ENCODE measurements at regions not wholly inside any gene's neighbourhood (a gene's known extent, or its start where the extent isn't known, plus 50 kb on each side); places are given as distances from the start of the nearest gene placed in this dataset.

- DNase-seq (ENCODE audit: low read depth): no peak
These were observed 53.9 kb upstream of the GALNTL6 start for GRCh38 chr4:171759274-171759673.

- no peak for DNase-seq (ENCODE audit: low read depth)
These were observed 61.7 kb upstream of the GALNTL6 start for GRCh38 chr4:171751538-171751937.

- DNase-seq (ENCODE audit: low read depth): no peak
These were observed 66.8 kb upstream of the GALNTL6 start for GRCh38 chr4:171746418-171746817.

- no peak for DNase-seq (ENCODE audit: low read depth)
These were observed 70.8 kb upstream of the GALNTL6 start for GRCh38 chr4:171742436-171742835.

GRCh38 chr4:171727185-171727584 lies 86.0 kb upstream of the GALNTL6 start:
- DNase-seq (ENCODE audit: low read depth): no peak

- DNase-seq (ENCODE audit: low read depth): no peak
These were observed 91.3 kb upstream of the GALNTL6 start for GRCh38 chr4:171721937-171722336.

GRCh38 chr4:171719691-171720090 lies 93.5 kb upstream of the GALNTL6 start:
- DNase-seq (ENCODE audit: low read depth): no peak

GRCh38 chr4:171718665-171719064 lies 94.5 kb upstream of the GALNTL6 start:
- DNase-seq (ENCODE audit: low read depth): no peak

- DNase-seq (ENCODE audit: low read depth): no peak
These were observed 95.1 kb upstream of the GALNTL6 start for GRCh38 chr4:171718069-171718468.

- DNase-seq (ENCODE audit: low read depth): no peak
These were observed 95.9 kb upstream of the GALNTL6 start for GRCh38 chr4:171717231-171717741.

GRCh38 chr4:171715973-171716372 lies 97.2 kb upstream of the GALNTL6 start:
- no peak for DNase-seq (ENCODE audit: low read depth)

GRCh38 chr4:171714791-171715454 lies 98.3 kb upstream of the GALNTL6 start:
- DNase-seq (ENCODE audit: low read depth): no peak

GRCh38 chr4:171710743-171711142 lies 102.5 kb upstream of the GALNTL6 start:
- DNase-seq (ENCODE audit: low read depth): no peak

- no peak for DNase-seq (ENCODE audit: low read depth)
These were observed 136.5 kb upstream of the GALNTL6 start for GRCh38 chr4:171676555-171677215.

GRCh38 chr4:171674781-171675180 lies 138.4 kb upstream of the GALNTL6 start:
- no peak for DNase-seq (ENCODE audit: low read depth)

- no peak for DNase-seq (ENCODE audit: low read depth)
These were observed 144.8 kb upstream of the GALNTL6 start for GRCh38 chr4:171668403-171668802.

- DNase-seq (ENCODE audit: low read depth): no peak
These were observed 145.3 kb upstream of the GALNTL6 start for GRCh38 chr4:171667906-171668305.

GRCh38 chr4:171651071-171651470 lies 162.1 kb upstream of the GALNTL6 start:
- DNase-seq (ENCODE audit: low read depth): no peak

- no peak for DNase-seq (ENCODE audit: low read depth)
These were observed 162.7 kb upstream of the GALNTL6 start for GRCh38 chr4:171650543-171650942.

- no peak for DNase-seq (ENCODE audit: low read depth)
These were observed 164.3 kb upstream of the GALNTL6 start for GRCh38 chr4:171648926-171649325.

- DNase-seq (ENCODE audit: low read depth): no peak
These were observed 166.2 kb upstream of the GALNTL6 start for GRCh38 chr4:171646984-171647383.

GRCh38 chr4:171644430-171645057 lies 168.7 kb upstream of the GALNTL6 start:
- peak; percentile 5 for DNase-seq (ENCODE audit: low read depth)
